DND-41 (cell line): ENCODE measurements at regions not wholly inside any gene's neighbourhood (a gene's known extent, or its start where the extent isn't known, plus 50 kb on each side); places are given as distances from the start of the nearest gene placed in this dataset.

Experiments
- ATAC-seq: fragments of 200-7000 bp; cut with Tn5 transposase; 3 replicates; pipeline ENCODE4 v1.9.1; 2021; ENCODE audit warnings: low read depth; ENCODE audit not compliant: insufficient read depth
- DNase-seq: peaks from one replicate; pipeline ENCODE4 v3.0.0-alpha.2; 2020
- H2AFZ ChIP-seq: 2 replicates; pipeline ENCODE4 v1.6.0; 2012; ENCODE audit warnings: low read depth, low read length
- H3K27ac ChIP-seq: 2 replicates; pipeline ENCODE4 v1.5.1; 2012; ENCODE audit warnings: low read length, inconsistent platforms
- H3K27me3 ChIP-seq: fragments of 200-600 bp; sonication (generic); 2 replicates; pipeline ENCODE4 v1.6.0; 2012; ENCODE audit warnings: low read length, mild to moderate bottlenecking, inconsistent platforms; ENCODE audit not compliant: insufficient read depth, poor library complexity
- H3K36me3 ChIP-seq: 2 replicates; pipeline ENCODE4 v1.5.1; 2012; ENCODE audit warnings: low read length, inconsistent platforms; ENCODE audit not compliant: insufficient read depth
- H3K4me1 ChIP-seq: 2 replicates; pipeline ENCODE4 v1.5.1; 2012; ENCODE audit warnings: mild to moderate bottlenecking, low read length; ENCODE audit not compliant: insufficient read depth
- H3K4me2 ChIP-seq: 2 replicates; pipeline ENCODE4 v1.6.0; 2012; ENCODE audit warnings: mild to moderate bottlenecking, moderate library complexity, low read length, inconsistent platforms; ENCODE audit not compliant: insufficient read depth
- H3K4me3 ChIP-seq, 2 experiments: fragments of 200-600 bp in 1 of 2; shearing (Covaris generic) in 1 of 2; 2 replicates each; pipeline ENCODE4 v1.5.1; 2012 to 2016; ENCODE audit warnings: inconsistent platforms in 2 of 2, low read length in 2 of 2, mild to moderate bottlenecking in 2 of 2, low read depth in 1 of 2, moderate library complexity in 1 of 2
- H3K79me2 ChIP-seq: 2 replicates; pipeline ENCODE4 v1.6.0; 2012; ENCODE audit warnings: low read length, inconsistent platforms; ENCODE audit not compliant: insufficient read depth
- H3K9ac ChIP-seq: 2 replicates; pipeline ENCODE4 v1.6.0; 2012; ENCODE audit warnings: low read depth, mild to moderate bottlenecking, inconsistent platforms, low read length, moderate library complexity
- H3K9me3 ChIP-seq: 2 replicates; pipeline ENCODE4 v1.5.1; 2012; ENCODE audit warnings: low read length, moderate library complexity, mild to moderate bottlenecking, inconsistent platforms; ENCODE audit not compliant: insufficient read depth, severe bottlenecking
- H4K20me1 ChIP-seq: 2 replicates; pipeline ENCODE4 v1.6.0; 2012; ENCODE audit warnings: low read length; ENCODE audit not compliant: insufficient read depth
- CTCF ChIP-seq: IDR thresholded peaks from 2 replicates; pipeline ENCODE4 v1.5.1; 2012; ENCODE audit warnings: borderline replicate concordance, low read length, moderate library complexity, mild to moderate bottlenecking; ENCODE audit not compliant: poor library complexity, severe bottlenecking; ENCODE audit errors: extremely low read depth
- EZH2 ChIP-seq: IDR thresholded peaks from 3 replicates; pipeline ENCODE4 v1.6.1; 2012; ENCODE audit warnings: borderline replicate concordance, low read depth, mild to moderate bottlenecking, moderate library complexity, low read length, inconsistent platforms; ENCODE audit not compliant: severe bottlenecking

DNA sequence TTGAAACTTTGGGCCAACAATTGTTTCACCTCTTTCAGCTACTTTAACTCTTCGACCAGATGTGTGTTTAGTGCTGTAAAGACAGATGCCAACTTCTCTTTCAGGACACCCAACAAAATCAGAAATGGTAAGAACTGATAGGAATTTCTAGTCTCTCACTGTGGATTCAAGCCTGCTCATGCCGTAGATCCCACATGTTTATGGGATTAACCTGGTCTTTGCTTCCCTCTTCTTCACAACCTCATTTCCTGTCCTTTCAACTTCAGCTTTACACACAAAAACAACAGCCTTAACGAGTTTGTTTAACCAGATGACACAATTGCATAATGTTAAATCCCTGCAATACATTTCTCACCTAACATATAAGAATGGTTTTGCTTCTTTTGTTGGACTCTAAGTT lies 1031.9 kb upstream of the LRFN5 start:
- H3K9ac ChIP-seq: no peak overlapping the region
- H3K4me2 ChIP-seq: no peak overlapping the region
- DNase-seq: no peak
- H4K20me1 ChIP-seq: no peaks in the 10 kb centered on the region
- H3K36me3 ChIP-seq: no peaks in the 10 kb centered on the region
- no peak overlapping the region for H3K4me3 ChIP-seq
- no peak overlapping the region for H3K27ac ChIP-seq
- ATAC-seq: no peak
- no peak overlapping the region for H2AFZ ChIP-seq
- H3K27me3 ChIP-seq: no peaks in the 10 kb centered on the region
- H3K4me1 ChIP-seq: no peaks in the 10 kb centered on the region
- no peaks in the 10 kb centered on the region for H3K79me2 ChIP-seq
- no peaks in the 10 kb centered on the region for H3K9me3 ChIP-seq
- TF ChIP-seq CTCF: no peak
- no peak for TF ChIP-seq EZH2

DNA sequence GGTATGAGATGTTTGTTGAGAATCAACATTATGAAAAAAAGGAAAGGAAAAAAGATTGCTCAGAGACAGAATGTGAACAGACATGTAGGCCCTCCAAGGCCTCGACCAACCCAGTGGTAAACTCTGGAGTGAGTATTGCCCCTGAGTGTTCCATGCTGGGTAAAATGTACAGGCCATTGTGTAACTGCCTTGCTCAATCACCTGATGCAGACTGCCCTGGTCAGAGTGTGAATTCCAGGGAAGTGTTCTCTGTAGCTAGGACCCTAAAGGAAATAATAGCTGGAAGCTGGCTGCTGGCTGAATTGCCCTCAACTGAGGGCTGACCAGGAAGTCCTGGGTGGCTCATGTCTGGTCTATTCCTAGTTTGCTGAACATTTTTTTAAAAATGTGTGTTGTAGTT lies 1081.4 kb upstream of the LRFN5 start:
- H3K36me3 ChIP-seq: no peaks in the 10 kb centered on the region
- no peak for TF ChIP-seq EZH2
- no peak for TF ChIP-seq CTCF
- H2AFZ ChIP-seq: no peak overlapping the region
- ATAC-seq (no peak), DNase-seq (no peak)
- no peaks in the 10 kb centered on the region for H3K79me2 ChIP-seq
- H3K9ac ChIP-seq: no peak overlapping the region
- H3K27me3 ChIP-seq: no peaks in the 10 kb centered on the region
- no peak overlapping the region for H3K4me3 ChIP-seq
- no peaks in the 10 kb centered on the region for H3K4me1 ChIP-seq
- H4K20me1 ChIP-seq: no peaks in the 10 kb centered on the region
- no peak overlapping the region for H3K4me2 ChIP-seq
- H3K9me3 ChIP-seq: no peaks in the 10 kb centered on the region
- H3K27ac ChIP-seq: no peak overlapping the region

GRCh38 chr14:40523123-40523522 lies 1083.6 kb upstream of the LRFN5 start:
- Histone ChIP-seq H3K4me1 (no peaks in the 10 kb centered on the region), H3K9ac (no peak overlapping the region), H3K4me2 (no peak overlapping the region), H3K36me3 (no peaks in the 10 kb centered on the region), H3K9me3 (no peaks in the 10 kb centered on the region), H3K4me3 (no peak overlapping the region), H4K20me1 (no peaks in the 10 kb centered on the region), H3K27ac (no peak overlapping the region), H3K79me2 (no peaks in the 10 kb centered on the region), H3K27me3 (no peaks in the 10 kb centered on the region), H2AFZ (no peak overlapping the region)
- ATAC-seq (no peak), DNase-seq (no peak)
- TF ChIP-seq EZH2: no peak
- no peak for TF ChIP-seq CTCF

DNA sequence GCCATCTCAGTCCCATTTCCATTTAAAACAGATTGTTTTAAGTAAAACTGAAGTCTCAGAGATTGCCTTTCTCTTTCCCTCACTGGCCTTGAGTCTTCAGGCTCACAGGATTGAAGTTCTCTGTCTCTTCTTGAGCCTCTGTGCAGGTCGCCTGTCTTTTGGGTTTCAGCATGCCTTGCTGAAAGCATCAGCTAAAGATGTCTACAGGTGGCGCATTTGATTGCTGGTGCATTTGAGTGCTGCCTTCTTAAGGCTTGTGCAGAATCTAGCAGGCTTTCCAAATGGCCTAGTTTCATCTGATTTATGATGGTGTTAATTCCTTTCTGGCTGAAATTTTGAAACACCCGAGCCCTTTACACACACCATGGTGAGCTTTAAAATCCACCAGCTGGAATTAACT lies 1062.2 kb upstream of the FBXO33 start:
- no peak for ATAC-seq

More for the DNA sequence above, 1062.2 kb upstream of the FBXO33 start:
- H3K36me3 ChIP-seq: no peaks in the 10 kb centered on the region
- H3K27ac ChIP-seq: no peak overlapping the region
- H3K9me3 ChIP-seq: no peaks in the 10 kb centered on the region
- no peak overlapping the region for H3K9ac ChIP-seq
- H3K4me2 ChIP-seq: no peak overlapping the region
- no peak overlapping the region for H3K4me3 ChIP-seq
- no peaks in the 10 kb centered on the region for H3K27me3 ChIP-seq
- no peaks in the 10 kb centered on the region for H4K20me1 ChIP-seq
- no peaks in the 10 kb centered on the region for H3K4me1 ChIP-seq
- no peak for DNase-seq
- no peak overlapping the region for H2AFZ ChIP-seq
- H3K79me2 ChIP-seq: no peaks in the 10 kb centered on the region
- no peak for TF ChIP-seq EZH2
- TF ChIP-seq CTCF: no peak
